NCI-H2081 treated with DMSO at 0.1 percent for 48 hours (cell line): ENCODE measurements at regions not wholly inside any gene's neighbourhood (a gene's known extent, or its start where the extent isn't known, plus 50 kb on each side); places are given as distances from the start of the nearest gene placed in this dataset.

Experiments used
- DNase-seq: peaks from one replicate; lab custom pipeline; 2025; lab: John Stamatoyannopoulos, UW

DNA sequence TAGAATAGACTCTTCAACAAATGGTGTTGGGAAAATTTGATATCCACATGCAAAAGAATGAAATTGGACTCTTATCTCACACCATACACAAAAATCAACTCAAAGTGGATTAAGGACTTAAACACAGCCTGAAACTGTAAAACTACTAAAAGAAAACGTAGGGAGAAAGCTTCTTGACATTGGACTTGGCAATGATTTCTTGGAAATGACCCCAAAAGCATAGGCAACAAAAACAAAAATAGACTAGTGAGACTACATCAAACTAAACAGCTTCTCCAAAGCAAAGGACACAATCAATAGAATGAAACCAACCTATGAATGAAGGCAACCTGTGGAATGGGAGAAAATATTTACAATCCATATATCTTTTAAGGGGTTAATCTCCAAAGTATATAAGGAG, 94.7 kb upstream of the INTU start:
- DNase-seq = no peak

DNA sequence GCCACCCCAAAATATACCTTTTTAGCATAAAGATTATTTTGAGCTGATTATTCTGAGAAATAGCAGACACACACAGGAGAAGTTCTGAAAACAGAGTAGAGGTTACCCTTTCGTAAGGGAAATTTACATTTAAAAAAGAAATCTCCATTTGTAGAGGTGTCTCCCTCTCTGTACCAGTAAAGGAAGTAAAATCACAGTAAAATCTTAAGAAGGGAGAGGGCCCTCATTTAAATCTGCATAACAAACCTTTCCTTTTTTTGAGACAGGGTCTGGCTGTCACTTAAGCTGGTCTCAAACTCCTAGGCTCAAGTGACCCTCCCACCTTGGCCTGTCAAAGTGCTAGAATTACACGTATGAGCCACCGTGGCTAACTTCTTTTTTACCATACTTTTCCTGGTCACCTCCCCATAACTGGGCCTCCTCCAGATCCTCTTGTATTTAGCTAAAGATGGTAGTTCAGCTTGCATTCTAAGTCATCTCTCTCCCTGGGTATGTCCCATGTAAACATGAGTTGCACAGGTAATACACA, 92.2 kb upstream of the INTU start:
- no peak for DNase-seq

DNA sequence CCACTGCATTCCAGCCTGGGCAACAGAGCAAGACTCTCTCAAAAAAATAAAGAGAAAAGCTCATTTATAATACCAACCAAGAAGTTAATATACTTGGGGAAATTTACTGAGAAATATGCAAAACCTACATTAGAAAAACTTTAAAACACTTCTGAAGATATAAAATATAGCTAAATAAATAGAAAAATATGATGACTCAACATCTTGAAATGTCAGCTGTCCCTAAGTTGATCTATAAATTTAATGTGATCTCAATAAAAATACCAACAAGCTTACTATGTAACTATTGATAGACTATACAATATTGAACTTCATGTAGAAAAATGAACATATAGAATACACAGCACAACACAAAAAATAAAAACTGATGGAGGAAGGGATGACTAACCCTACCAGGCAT, 87.5 kb upstream of the INTU start:
- DNase-seq = no peak

DNA sequence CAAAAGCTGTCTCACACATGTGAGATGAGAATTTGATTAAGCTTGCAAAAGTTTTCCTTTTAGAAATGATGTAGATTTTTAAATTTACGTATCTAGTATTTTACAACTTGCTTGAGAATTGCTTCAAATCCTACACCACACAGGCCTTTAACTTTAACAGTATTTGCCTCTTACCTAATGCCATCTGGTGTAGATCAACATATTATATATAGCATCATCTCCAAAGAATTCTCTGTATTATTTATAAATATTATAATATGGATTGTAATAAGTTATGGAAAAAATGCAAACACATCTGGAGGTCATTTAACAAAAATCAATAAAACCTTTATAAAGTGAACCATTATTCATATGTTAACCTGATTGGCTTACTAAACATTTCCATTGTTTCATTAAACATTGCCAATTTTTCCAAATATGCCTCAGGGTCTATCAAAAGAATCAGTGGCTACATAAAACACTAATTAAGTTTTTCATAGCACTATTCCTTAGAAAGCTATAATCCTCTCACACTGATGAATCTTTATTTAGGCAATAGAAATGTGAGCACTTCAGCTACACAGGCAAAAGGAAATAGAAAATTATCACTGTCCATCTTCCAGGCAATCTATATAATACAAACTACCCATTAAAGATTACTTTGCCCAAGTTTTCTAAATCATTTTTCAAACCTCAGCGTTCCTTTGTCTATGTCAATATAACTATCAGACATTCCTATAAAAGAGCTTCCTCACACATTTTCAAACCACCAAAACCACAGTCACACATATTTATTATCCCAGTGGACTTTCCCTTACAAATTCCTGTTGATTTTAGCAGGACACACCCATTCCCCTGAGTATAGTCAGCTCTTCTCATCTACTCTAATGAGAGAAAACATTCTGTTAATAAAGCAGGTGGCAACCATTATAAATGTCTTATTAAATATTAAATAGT, 83.5 kb upstream of the INTU start:
- DNase-seq = no peak

DNA sequence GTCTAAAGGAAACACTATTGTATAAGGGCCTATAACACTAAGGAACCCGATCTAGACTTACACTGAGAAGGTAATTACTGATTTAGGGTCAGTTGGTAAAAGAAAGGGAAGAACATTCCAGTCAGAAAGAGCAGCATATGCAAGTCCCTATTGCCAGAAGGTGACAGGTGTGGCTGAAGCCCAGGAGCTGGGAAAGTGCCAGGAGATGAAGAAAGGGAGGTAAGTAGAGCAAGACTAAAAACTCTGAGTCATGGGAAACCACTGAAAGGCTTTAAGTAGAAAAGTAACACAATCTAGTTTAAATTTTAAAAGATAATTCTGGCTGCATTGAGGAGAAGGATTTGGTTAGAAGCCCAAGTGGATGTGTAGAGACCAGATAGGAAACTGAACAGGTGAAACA, 77.7 kb upstream of the INTU start:
- no peak for DNase-seq

DNA sequence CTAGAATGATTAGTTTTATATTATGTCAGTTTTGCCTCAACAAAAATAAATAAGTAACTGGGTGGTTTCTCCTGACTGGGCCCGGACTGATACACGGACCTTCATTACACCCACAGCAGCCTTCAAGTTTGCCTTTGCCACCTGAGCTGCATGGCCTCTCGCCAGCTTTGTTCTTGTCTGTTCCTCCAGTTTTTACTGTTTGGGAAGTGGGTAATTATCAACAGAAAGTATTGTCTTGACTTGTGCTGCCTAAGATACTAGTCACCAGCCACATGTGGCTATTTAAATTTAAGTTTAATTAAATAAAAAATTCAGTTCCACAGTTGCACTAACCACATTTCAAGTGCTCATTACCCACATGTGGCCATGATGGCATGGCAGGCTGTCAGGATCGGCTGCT, 74.7 kb upstream of the INTU start:
- no peak for DNase-seq

DNA sequence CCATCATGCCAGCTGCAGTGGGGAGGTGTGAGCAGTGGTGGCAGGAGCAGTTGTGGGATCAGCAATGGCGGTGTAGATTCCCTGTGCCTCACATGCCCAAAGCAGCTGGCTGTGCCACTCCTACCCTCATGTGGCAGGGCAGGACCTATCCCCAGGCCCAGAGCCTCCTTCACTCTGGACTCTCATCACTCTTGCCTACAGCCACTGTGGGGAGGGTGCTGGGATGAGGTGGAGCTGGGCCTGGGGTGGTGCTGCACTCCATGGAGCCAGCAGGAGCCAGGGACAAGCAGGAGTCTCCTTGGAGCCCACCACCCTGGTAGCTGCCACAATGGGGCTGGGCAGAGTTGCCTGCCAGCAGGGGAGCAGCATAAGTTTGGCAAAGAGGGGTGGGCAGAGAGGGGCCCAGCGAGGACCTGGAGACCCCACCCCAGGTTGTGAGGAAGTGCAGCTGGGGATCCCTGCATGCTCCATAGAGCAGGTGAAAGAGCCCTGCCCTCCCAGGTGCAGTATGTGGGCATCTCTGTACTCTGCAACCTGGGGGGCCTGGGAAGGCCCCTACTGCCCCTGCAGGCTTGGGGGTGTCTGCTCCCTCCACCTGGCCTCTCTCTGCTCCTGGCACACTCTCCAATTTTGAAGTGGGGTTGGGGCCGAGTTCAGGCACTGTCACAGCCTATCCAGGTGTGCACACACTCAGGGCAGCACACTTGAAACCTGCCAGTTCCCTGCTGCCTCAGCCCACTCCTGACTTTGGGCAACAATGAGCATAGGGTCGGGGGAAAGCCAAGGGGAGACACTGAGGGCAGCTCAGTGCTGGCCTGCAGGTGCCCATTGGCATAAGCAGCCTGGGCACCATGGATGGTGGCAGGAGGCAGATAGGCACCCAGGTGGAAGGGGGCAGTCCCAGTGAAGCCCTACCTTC, 74.0 kb upstream of the INTU start:
- no peak for DNase-seq

DNA sequence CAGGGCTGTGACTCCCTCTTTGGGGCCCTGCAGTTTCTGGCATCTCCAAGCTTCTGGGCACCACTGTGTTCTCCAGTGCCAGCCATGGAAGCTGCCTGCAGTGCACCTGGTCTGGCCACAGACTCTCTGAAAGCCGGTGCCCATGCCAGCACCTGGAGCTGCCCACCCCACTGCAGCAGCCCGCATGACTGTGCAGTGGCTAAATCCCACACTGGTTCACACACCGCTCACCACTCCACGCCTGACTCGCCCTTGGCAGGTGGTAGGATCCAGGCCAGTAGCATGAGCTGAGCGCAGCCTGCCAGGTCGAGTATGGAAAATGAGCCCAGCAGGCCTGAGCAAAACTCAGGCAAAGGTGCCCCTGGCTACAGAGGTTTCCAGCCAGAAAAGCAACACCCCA, 72.8 kb upstream of the INTU start:
- no peak for DNase-seq

DNA sequence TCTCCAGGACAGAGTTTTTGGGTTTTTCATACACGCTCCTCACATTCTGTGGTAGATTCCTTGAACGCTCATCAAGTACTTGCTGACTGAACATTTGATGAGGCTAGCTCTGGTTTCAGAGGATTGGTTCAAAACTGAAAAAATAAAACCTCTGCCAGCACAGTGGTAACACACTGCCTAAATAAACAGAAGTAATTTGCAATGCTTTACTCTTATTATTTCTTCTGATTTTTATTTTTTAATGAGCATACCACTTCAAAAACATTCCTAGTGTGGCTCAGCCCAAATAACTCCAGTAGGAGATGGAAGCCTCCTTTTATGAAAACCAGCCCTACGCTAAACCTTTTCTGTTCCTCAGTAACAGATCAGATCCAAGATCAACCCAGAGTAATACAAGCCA, 72.0 kb upstream of the INTU start:
- no peak for DNase-seq

DNA sequence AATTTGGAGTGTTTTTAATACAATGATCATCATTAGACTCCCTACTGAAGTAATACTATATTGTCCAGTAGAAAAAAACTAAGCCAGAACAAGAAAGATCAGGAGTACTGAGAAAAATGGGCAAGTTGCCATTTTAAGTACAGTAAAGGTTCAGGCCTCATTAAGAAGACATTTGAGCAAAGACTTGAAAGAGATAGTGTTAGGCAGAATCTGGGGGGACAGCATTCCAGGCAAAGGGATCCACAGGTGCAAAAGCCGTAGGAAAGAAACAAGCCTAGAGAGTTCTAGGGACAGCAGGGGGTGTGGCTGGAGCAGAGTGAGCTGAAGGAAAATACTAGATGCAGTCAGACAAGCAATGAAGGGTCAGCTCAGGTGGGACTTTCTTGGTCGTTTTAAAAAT, 58.1 kb upstream of the INTU start:
- no peak for DNase-seq

DNA sequence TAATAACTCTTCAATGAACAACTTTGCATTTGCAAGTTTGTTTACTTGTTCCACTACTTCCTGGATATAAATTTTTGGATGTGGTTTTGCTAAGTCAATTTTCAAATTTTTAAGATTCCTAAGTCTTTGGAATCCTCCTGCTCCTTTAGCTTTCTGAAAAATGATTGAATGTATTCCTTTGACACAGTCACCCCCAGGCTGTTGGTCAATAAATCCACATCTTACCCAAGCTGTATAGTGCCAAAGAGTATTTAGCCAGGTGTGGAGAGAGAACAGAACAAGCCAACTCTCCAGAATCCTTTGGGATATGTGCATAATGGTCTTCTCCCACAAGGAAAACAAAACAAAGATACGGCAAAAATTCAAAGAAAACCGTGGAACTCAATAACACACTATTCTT, 56.9 kb upstream of the INTU start:
- DNase-seq = no peak

DNA sequence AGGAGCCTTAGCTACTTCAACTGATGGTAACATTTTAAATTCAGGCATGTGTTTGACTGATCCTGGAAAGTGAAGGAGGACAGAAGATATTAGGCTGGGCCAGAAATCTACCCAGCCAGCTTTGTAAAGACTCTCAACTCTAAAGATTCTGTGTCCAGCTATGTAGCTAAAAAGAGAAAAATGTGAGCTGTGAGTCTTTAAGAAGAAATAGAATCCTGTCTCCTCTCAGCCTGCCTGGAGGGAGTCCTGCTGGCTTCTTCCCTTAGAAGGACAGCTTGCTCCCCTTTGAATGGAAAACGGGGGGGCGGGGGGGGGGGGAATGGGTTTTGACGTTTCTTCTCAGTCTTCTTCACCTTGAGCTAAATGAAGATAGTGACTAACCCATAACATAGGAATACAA, 54.3 kb upstream of the INTU start:
- no peak for DNase-seq

DNA sequence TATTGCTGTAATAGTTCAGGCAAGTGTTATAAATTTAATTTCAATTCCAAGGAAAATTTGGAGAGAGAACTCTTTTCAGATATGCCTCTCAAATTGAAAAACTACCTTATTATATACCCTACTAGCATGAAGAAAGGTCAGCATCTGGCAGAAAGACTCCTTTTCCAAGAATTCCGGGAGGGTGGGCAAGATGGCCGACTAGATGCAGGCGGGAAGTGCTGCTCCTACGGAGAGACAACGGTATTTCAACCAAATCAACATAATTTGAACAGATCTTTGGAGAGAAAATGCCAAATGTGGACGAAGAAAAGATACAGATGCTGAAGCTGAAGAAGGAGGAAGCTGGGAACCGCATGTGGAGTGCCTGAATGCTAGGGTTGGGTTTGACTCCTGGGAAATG, 53.8 kb upstream of the INTU start:
- no peak for DNase-seq

DNA sequence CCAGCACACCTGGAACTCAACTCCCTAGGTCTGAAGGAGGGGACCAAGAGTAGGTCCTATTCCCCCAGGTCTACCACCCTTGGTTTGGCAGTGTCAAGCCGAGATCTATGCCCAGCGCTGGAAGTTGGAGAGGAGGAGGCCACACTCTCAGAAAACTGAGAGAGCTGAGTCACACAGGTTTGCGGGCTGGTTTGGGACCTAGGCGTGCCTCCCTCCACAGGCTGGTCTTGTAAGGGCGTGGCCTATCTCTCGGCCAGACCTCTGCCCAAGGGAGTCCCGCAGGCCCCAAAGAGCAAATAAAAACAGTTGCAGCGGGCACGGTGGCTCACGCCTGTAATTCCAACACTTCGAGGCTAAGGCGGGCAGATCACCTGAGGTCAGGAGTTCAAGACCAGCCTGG, 52.9 kb upstream of the INTU start:
- no peak for DNase-seq

DNA sequence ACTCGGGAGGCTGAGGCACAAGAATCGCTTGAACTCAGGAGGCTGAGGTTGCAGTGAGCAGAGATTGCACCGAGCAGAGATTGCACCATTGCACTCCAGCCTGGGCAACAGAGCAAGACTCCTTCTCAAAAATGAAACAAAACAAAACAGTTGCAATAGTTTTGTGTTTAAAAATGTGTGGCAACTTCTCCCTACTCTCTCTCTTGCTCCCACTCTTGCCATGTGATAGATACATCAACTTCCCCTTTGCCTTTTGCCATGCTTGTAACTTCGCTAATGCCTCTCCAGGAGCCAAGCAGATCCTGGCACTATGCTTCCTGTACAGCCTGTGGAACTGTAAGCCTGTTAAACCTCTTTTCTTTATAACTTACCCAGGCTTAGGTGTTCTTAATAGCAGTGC, 52.5 kb upstream of the INTU start:
- no peak for DNase-seq

DNA sequence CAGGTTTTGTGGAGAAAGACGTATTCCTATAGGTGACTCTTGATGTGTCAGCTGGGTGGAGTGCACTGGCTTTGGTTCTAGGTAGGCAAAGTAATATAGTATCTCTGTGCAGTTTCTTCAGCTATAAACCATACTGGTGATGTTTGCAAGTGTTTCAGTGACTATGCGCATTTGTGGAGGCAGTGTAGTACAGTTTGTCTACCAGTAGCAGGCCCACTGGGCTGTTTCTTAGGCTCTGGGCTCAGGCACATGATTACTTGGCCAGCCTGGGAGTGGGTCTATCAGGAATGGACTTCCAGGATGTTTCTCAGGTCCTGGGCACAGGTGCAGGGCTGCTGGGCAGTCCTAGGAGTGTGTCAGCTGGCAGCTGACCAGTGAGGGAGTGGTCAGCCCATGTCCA, 51.9 kb upstream of the INTU start:
- no peak for DNase-seq
